ENCODE measurements at regions not wholly inside any gene's neighbourhood (a gene's known extent, or its start where the extent isn't known, plus 50 kb on each side); places are given as distances from the start of the nearest gene placed in this dataset.
A peak's percentile ranks its signal among the peaks of the same experiment; 100 is the strongest.

DNA sequence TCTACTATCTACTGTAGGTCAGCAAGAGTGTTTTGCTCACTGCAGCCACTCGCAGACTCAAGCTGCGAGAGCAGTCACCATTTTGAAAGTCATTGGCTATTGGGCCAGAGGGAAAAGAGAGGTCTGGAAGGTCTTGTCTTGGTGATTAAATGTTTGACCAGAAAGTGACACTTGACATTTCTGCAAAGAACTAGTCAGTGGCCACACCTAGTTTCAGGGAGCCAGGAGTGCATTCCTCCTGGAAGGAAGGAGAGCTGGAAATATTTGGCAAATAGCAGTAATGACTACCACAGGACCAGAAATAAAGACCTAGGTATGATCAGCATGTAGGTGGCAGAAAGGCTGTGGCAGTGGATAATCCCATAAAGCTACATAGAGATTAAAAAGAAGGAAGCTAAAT lies 440.0 kb upstream of the PLXNA2 start:
- Histone ChIP-seq H3K36me3 (ENCODE audit: control insufficient read depth in 2 of 3, insufficient read depth in 3 of 3, low read length in 3 of 3) (no peaks in the 10 kb centered on the region), H3K27ac (ENCODE audit: low read depth in 2 of 2, low read length in 2 of 2) (no peak overlapping the region), H3K27me3 (ENCODE audit: control insufficient read depth, insufficient read depth, low read length) (no peaks in the 10 kb centered on the region), H3K9me3 (ENCODE audit: control insufficient read depth in 2 of 3, insufficient read depth in 1 of 3, low read length in 3 of 3) (no peaks in the 10 kb centered on the region), H3K4me1 (ENCODE audit: control insufficient read depth in 2 of 3, insufficient read depth in 2 of 3, low read depth in 1 of 3, low read length in 3 of 3) (no peaks in the 10 kb centered on the region), H3K9ac (ENCODE audit: low read length in 3 of 3) (no peak overlapping the region), H3K4me3 (ENCODE audit: low read length in 3 of 3) (no peak overlapping the region)
- TF ChIP-seq, protein P1, sequence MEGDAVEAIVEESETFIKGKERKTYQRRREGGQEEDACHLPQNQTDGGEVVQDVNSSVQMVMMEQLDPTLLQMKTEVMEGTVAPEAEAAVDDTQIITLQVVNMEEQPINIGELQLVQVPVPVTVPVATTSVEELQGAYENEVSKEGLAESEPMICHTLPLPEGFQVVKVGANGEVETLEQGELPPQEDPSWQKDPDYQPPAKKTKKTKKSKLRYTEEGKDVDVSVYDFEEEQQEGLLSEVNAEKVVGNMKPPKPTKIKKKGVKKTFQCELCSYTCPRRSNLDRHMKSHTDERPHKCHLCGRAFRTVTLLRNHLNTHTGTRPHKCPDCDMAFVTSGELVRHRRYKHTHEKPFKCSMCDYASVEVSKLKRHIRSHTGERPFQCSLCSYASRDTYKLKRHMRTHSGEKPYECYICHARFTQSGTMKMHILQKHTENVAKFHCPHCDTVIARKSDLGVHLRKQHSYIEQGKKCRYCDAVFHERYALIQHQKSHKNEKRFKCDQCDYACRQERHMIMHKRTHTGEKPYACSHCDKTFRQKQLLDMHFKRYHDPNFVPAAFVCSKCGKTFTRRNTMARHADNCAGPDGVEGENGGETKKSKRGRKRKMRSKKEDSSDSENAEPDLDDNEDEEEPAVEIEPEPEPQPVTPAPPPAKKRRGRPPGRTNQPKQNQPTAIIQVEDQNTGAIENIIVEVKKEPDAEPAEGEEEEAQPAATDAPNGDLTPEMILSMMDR (IDR thresholded peaks at IDR 0.05; ENCODE audit: borderline replicate concordance, extremely low read depth, insufficient read depth): no peak
- DNase-seq (no peak), FAIRE-seq (no peak)
- intact Hi-C loops (cut with DNase I): no loop called here

DNA sequence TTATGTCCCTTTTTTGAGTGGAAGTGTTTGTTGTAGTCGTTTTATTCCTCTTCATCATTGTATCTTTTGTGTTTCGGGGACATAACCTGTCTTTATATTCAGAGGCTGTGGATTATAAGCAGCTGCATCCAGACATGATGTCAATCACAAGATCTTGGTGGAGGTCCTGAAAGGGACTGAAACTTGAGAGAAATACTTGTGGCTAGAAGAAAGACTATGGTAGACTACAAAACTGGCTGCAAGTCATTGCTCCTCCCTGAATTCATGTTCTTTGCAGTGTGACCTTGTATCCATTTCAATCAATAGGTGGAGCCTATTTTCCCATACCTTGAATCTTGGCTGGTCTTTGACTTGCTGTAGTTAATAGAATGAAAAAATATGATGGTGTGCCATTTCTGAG lies 442.4 kb upstream of the PLXNA2 start:
- Histone ChIP-seq H3K4me3 (ENCODE audit: low read length in 3 of 3) (no peak overlapping the region), H3K27me3 (ENCODE audit: control insufficient read depth, insufficient read depth, low read length) (no peaks in the 10 kb centered on the region), H3K36me3 (ENCODE audit: control insufficient read depth in 2 of 3, insufficient read depth in 3 of 3, low read length in 3 of 3) (no peaks in the 10 kb centered on the region), H3K9ac (ENCODE audit: low read length in 3 of 3) (no peak overlapping the region), H3K4me1 (ENCODE audit: control insufficient read depth in 2 of 3, insufficient read depth in 2 of 3, low read depth in 1 of 3, low read length in 3 of 3) (no peaks in the 10 kb centered on the region), H3K27ac (ENCODE audit: low read depth in 2 of 2, low read length in 2 of 2) (no peak overlapping the region), H3K9me3 (ENCODE audit: control insufficient read depth in 2 of 3, insufficient read depth in 1 of 3, low read length in 3 of 3) (no peaks in the 10 kb centered on the region)
- intact Hi-C loops (cut with DNase I): no loop called here
- DNase-seq: no peak
- TF ChIP-seq, protein P1 (IDR thresholded peaks at IDR 0.05; ENCODE audit: borderline replicate concordance, extremely low read depth, insufficient read depth): no peak
- no peak for FAIRE-seq

DNA sequence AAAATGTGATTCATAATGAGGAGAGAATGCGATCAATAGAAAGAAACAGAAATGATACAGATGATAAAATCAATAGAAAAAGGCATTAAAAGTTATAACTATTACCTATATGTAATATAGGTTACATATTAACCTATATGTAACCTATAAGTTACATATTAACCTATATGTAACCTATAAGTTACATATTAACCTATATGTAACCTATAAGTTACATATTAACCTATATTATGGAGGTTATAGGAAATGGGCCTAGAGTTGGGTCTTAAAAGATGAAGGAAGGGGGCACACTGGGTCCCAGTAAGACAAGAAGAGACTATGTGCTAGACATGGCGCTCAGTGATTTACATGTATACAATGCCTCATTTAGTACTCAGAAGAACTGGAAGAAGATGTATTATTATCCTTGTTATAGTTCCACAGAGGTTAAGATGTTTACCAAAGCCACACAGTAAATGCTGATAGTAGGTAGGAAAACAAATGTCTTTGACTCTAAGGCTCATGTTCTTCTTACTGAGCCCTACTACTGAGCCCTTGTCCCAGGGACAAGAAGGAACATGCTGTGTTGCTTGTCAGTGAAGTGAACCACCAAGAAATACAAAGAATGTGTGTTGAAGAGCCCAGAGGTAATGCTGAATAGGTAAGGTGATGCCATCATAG lies 444.6 kb upstream of the PLXNA2 start:
- DNase-seq: no peak
- no peaks in the 10 kb centered on the region for H3K4me1 ChIP-seq (ENCODE audit: control insufficient read depth in 2 of 3, insufficient read depth in 2 of 3, low read depth in 1 of 3, low read length in 3 of 3)
- H3K4me3 ChIP-seq (ENCODE audit: low read length in 3 of 3): no peak overlapping the region
- H3K36me3 ChIP-seq (ENCODE audit: control insufficient read depth in 2 of 3, insufficient read depth in 3 of 3, low read length in 3 of 3): no peaks in the 10 kb centered on the region
- no peak overlapping the region for H3K9ac ChIP-seq (ENCODE audit: low read length in 3 of 3)
- H3K27ac ChIP-seq (ENCODE audit: low read depth in 2 of 2, low read length in 2 of 2): no peak overlapping the region
- H3K27me3 ChIP-seq (ENCODE audit: control insufficient read depth, insufficient read depth, low read length): no peaks in the 10 kb centered on the region
- TF ChIP-seq, protein P1 (IDR thresholded peaks at IDR 0.05; ENCODE audit: borderline replicate concordance, extremely low read depth, insufficient read depth): no peak
- FAIRE-seq: peak; percentile 19
- peaks cover 0 to 5% (median 0%) of the 10 kb centered on the region in 3 donors for H3K9me3 ChIP-seq (ENCODE audit: control insufficient read depth in 2 of 3, insufficient read depth in 1 of 3, low read length in 3 of 3)
- intact Hi-C loops (cut with DNase I): no loop called here

DNA sequence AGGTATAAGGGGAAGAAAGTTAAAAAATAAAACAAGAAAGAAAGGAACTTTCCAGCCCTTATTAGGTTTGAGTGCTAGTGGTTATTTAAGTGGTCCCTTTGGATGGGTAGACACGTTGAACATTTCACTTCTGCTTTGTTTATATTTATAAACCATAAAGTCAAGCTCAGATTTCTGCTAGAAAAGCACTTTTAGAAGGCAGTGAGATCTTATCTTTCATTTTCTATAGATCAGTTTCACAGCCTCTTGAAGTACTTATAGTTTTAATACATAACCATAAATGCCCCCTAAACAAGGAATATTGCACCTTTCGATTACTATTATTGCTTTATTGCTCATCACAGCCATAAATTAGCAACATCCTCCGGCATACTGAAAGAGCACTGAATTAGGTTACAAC lies 446.8 kb upstream of the PLXNA2 start:
- intact Hi-C loops (cut with DNase I): no loop called here
- Histone ChIP-seq H3K9ac (ENCODE audit: low read length in 3 of 3) (no peak overlapping the region), H3K4me3 (ENCODE audit: low read length in 3 of 3) (no peak overlapping the region), H3K36me3 (ENCODE audit: control insufficient read depth in 2 of 3, insufficient read depth in 3 of 3, low read length in 3 of 3) (no peaks in the 10 kb centered on the region), H3K9me3 (ENCODE audit: control insufficient read depth in 2 of 3, insufficient read depth in 1 of 3, low read length in 3 of 3) (peaks cover 0 to 5% (median 0%) of the 10 kb centered on the region in 3 donors), H3K27me3 (ENCODE audit: control insufficient read depth, insufficient read depth, low read length) (no peaks in the 10 kb centered on the region), H3K4me1 (ENCODE audit: control insufficient read depth in 2 of 3, insufficient read depth in 2 of 3, low read depth in 1 of 3, low read length in 3 of 3) (no peaks in the 10 kb centered on the region), H3K27ac (ENCODE audit: low read depth in 2 of 2, low read length in 2 of 2) (no peak overlapping the region)
- TF ChIP-seq, protein P1 (IDR thresholded peaks at IDR 0.05; ENCODE audit: borderline replicate concordance, extremely low read depth, insufficient read depth): no peak
- FAIRE-seq: no peak
- peak in 1 of 5 donors; percentile 7 for DNase-seq
